Upper lobe of left lung (tissue), 6 donors: ENCODE measurements at regions not wholly inside any gene's neighbourhood (a gene's known extent, or its start where the extent isn't known, plus 50 kb on each side); places are given as distances from the start of the nearest gene placed in this dataset.

Source experiments
- ATAC-seq, 2 donors: fragments of 200-7000 bp; cut with Tn5 transposase; one replicate each; pipeline ENCODE4 v1.9.1; 2022; ENCODE audit warnings: mild to moderate bottlenecking in 2 of 2, moderate library complexity in 2 of 2; ENCODE audit not compliant: low FRiP score in 2 of 2
- DNase-seq, 2 donors: peaks; one replicate each; pipeline ENCODE4 v3.0.0-alpha.2; 2019 to 2020
- H3K27ac ChIP-seq, 4 donors: fragments of 200-600 bp; sonication (generic); one replicate each; pipeline ENCODE4 v1.5.1; 2016 to 2019
- H3K27me3 ChIP-seq, 4 donors: fragments of 200-600 bp; sonication (generic); one replicate each; pipeline ENCODE4 v1.5.1; 2017 to 2019
- H3K36me3 ChIP-seq, 4 donors: fragments of 200-600 bp; sonication (generic); one replicate each; pipeline ENCODE4 v1.5.1; 2016 to 2019
- H3K4me1 ChIP-seq, 4 donors: fragments of 200-600 bp; sonication (generic); one replicate each; pipeline ENCODE4 v1.5.1; 2018 to 2019
- H3K4me3 ChIP-seq, 4 donors: fragments of 200-600 bp; sonication (generic); one replicate each; pipeline ENCODE4 v1.5.1; 2017 to 2019; ENCODE audit warnings: mild to moderate bottlenecking in 2 of 4, moderate library complexity in 1 of 4
- H3K9me3 ChIP-seq, 4 donors: fragments of 200-600 bp; sonication (generic); one replicate each; pipeline ENCODE4 v1.5.1; 2018 to 2019
- EP300 ChIP-seq, 4 donors: sonication (generic); formaldehyde crosslinking; IDR thresholded peaks; one replicate each; pipeline ENCODE4 v1.5.1; 2017; ENCODE audit warnings: antibody characterized with exemption in 4 of 4, control low read depth in 2 of 4
- POLR2A ChIP-seq, 4 donors: fragments of 450-650 bp; IDR thresholded peaks; one replicate each; pipeline ENCODE4 v1.5.1; 2016 to 2017; ENCODE audit warnings: antibody characterized with exemption in 4 of 4, mild to moderate bottlenecking in 2 of 4
- POLR2AphosphoS5 ChIP-seq, 2 donors: sonication (generic); formaldehyde crosslinking; IDR thresholded peaks; one replicate each; pipeline ENCODE4 v1.5.1; 2017; ENCODE audit warnings: antibody characterized with exemption in 2 of 2
- WGBS, 2 donors: methylation state at CpG; one replicate each; pipeline ENCODE4 v1.1.5; 2017 to 2018; 5-methylcytosine and 5-hydroxymethylcytosine counted together
- TF ChIP-seq, protein P1 (sequence below), 6 experiments: fragments of 450-650 bp in 4 of 6; fragments of 200-600 bp in 2 of 6; sonication (generic) in 2 of 6; IDR thresholded peaks; one replicate each; pipeline ENCODE4 v1.5.1; 2016 to 2019; ENCODE audit warnings: antibody characterized with exemption in 6 of 6
- donor health status: DM: no; HTN: no; CAD: no; lungs with moderate emphysema.
- donor health status: DM: no; HTN: yes; CAD: no; lungs with severe emphysema.

DNA sequence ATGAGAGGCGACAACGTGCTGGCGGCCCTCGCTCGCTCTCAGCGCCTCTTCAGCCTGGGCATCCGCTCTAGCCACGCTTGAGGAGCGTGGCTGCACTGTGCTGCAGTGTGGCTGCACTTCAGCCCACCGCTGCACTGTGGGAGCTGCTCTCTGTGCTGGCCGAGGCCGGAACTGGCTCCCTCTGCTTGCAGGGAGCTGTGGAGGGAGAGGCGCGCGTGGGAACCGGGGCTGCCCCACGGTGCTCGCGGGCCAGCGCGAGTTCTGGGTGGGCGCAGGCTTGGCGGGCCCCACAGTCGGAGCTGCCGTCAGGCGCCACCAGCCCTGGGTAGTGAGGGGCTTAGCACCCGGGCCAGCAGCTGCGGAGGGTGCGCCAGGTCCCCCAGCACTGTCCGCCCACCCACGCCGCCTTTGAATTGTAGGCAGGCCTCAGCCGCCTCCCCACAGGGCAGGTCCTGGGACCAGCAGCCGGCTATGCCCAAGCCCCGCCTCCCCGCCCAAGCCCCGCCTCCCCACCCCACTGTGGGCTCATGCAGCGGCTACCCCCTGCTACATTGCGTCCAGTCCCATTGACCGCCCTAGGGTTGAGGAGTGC is 974.2 kb downstream of the FSCB start:
- ATAC-seq (peak; percentile 24 to 51), DNase-seq (peak in 1 of 2 donors; percentile 76)
- no peak overlapping the region for H3K4me3 ChIP-seq
- 90 to 91% methylated on average over 13 to 23 of the region's 40 CpGs for WGBS, 2 donors
- H3K27ac ChIP-seq = no peak overlapping the region
- TF ChIP-seq EP300 (IDR thresholded peaks at IDR 0.05) (no peak), POLR2AphosphoS5 (IDR thresholded peaks at IDR 0.05) (no peak), POLR2A (IDR thresholded peaks at IDR 0.05) (no peak)
- TF ChIP-seq, protein P1, sequence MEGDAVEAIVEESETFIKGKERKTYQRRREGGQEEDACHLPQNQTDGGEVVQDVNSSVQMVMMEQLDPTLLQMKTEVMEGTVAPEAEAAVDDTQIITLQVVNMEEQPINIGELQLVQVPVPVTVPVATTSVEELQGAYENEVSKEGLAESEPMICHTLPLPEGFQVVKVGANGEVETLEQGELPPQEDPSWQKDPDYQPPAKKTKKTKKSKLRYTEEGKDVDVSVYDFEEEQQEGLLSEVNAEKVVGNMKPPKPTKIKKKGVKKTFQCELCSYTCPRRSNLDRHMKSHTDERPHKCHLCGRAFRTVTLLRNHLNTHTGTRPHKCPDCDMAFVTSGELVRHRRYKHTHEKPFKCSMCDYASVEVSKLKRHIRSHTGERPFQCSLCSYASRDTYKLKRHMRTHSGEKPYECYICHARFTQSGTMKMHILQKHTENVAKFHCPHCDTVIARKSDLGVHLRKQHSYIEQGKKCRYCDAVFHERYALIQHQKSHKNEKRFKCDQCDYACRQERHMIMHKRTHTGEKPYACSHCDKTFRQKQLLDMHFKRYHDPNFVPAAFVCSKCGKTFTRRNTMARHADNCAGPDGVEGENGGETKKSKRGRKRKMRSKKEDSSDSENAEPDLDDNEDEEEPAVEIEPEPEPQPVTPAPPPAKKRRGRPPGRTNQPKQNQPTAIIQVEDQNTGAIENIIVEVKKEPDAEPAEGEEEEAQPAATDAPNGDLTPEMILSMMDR (IDR thresholded peaks at IDR 0.05) = no peak
- no peaks in the 10 kb centered on the region for H3K27me3 ChIP-seq
- H3K9me3 ChIP-seq = peaks cover 0 to 7% (median 0%) of the 10 kb centered on the region in 4 donors
- no peaks in the 10 kb centered on the region for H3K36me3 ChIP-seq
- no peaks in the 10 kb centered on the region for H3K4me1 ChIP-seq

DNA sequence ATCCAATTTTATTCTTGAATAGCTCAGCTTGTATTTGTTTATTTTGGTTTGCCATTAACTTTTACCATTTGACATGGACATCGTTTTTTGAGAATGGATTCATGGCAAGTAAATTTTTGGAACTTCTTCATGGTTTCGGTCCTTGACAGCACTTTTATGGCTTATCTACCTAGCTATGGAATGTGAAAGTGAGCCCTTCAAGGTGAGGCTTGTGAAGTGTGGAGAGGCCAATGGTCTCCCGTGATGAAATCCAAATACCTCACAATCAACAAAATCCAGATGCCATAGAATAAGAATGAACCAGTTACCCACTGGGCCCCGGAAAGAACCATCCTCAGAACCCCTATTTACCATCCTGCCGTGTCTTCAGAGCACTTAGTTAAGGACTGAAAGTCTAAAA is 978.8 kb downstream of the FSCB start:
- no peaks in the 10 kb centered on the region for H3K36me3 ChIP-seq
- DNase-seq (no peak), ATAC-seq (no peak)
- H3K4me1 ChIP-seq = no peaks in the 10 kb centered on the region
- H3K4me3 ChIP-seq = no peak overlapping the region
- WGBS, 2 donors = 65 to 72% methylated on average over 5 of the region's 5 CpGs
- no peaks in the 10 kb centered on the region for H3K27me3 ChIP-seq
- TF ChIP-seq POLR2AphosphoS5 (IDR thresholded peaks at IDR 0.05) (no peak), POLR2A (IDR thresholded peaks at IDR 0.05) (no peak), EP300 (IDR thresholded peaks at IDR 0.05) (no peak)
- TF ChIP-seq, protein P1 (IDR thresholded peaks at IDR 0.05) = no peak
- no peak overlapping the region for H3K27ac ChIP-seq
- peaks cover 0 to 6% (median 0%) of the 10 kb centered on the region in 4 donors for H3K9me3 ChIP-seq

DNA sequence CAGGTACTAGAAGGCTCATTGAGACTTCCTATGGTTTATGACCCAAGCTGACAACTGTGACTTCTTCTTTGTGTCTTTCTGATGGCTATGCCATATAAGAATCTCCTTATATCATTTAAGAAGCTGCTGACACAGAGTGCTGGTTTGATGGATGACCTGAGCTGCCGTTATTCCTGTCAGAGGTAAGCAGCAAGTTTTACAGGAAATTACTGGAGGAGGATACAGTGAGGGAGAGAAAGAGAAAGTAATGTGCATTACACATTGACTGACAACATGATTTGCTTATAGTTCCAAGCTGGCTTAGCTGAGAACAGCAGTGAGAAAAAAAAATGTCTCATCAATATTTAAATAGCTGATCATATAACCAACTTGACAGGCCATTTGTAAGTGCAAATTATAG is 981.4 kb downstream of the FSCB start:
- 25 to 36% methylated on average over 1 of the region's 1 CpG for WGBS, 2 donors
- Histone ChIP-seq H3K36me3 (no peaks in the 10 kb centered on the region), H3K27me3 (no peaks in the 10 kb centered on the region), H3K4me3 (no peak overlapping the region), H3K27ac (no peak overlapping the region), H3K4me1 (no peaks in the 10 kb centered on the region), H3K9me3 (no peaks in the 10 kb centered on the region)
- TF ChIP-seq EP300 (IDR thresholded peaks at IDR 0.05) (no peak), POLR2AphosphoS5 (IDR thresholded peaks at IDR 0.05) (no peak), POLR2A (IDR thresholded peaks at IDR 0.05) (no peak)
- TF ChIP-seq, protein P1 (IDR thresholded peaks at IDR 0.05) = no peak
- DNase-seq = no peak
- no peak for ATAC-seq

- Histone ChIP-seq H3K27me3 (no peaks in the 10 kb centered on the region), H3K36me3 (no peaks in the 10 kb centered on the region), H3K9me3 (no peaks in the 10 kb centered on the region), H3K27ac (no peak overlapping the region), H3K4me1 (no peaks in the 10 kb centered on the region), H3K4me3 (no peak overlapping the region)
- 69 to 82% methylated on average over 4 of the region's 4 CpGs for WGBS, 2 donors
- no peak for ATAC-seq
- TF ChIP-seq EP300 (IDR thresholded peaks at IDR 0.05) = no peak
- no peak for TF ChIP-seq POLR2AphosphoS5 (IDR thresholded peaks at IDR 0.05)
- TF ChIP-seq, protein P1 (IDR thresholded peaks at IDR 0.05) = no peak
- no peak for DNase-seq
These were observed 984.2 kb downstream of the FSCB start for GRCh38 chr14:43522901-43523300.

- DNase-seq = no peak
- ATAC-seq = no peak
- 83 to 90% methylated on average over 4 of the region's 4 CpGs for WGBS, 2 donors
- no peaks in the 10 kb centered on the region for H3K4me1 ChIP-seq
- TF ChIP-seq, protein P1 (IDR thresholded peaks at IDR 0.05) = no peak
- TF ChIP-seq EP300 (IDR thresholded peaks at IDR 0.05) (no peak), POLR2A (IDR thresholded peaks at IDR 0.05) (no peak), POLR2AphosphoS5 (IDR thresholded peaks at IDR 0.05) (no peak)
- no peak overlapping the region for H3K4me3 ChIP-seq
- no peaks in the 10 kb centered on the region for H3K9me3 ChIP-seq
- H3K27me3 ChIP-seq = no peaks in the 10 kb centered on the region
- no peaks in the 10 kb centered on the region for H3K36me3 ChIP-seq
- H3K27ac ChIP-seq = no peak overlapping the region
These were observed 984.9 kb downstream of the FSCB start for GRCh38 chr14:43522191-43522590.
